ENCODE measurements at regions not wholly inside any gene's neighbourhood (a gene's known extent, or its start where the extent isn't known, plus 50 kb on each side); places are given as distances from the start of the nearest gene placed in this dataset.

DNA sequence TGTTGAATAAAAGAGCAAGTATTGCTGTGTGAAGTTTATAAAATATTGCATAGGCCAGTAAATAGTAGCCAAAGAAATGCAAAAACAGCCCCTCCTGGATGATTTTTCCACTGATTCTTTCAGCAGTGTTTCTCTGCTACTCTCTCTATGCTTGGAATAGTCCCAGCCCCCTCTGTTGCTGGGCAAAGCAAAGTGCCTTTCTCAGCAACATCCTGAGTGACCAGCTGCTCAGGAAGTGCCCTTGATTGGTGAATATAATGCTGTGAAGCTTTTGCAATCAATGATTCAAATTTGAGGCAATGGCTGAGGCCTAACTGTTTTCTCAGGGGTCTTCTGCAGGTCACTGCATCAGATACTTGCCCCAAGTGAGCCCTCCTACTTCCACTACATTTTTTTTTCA, 656.7 kb downstream of the ZNF674 start:
- TF ChIP-seq, protein P1, sequence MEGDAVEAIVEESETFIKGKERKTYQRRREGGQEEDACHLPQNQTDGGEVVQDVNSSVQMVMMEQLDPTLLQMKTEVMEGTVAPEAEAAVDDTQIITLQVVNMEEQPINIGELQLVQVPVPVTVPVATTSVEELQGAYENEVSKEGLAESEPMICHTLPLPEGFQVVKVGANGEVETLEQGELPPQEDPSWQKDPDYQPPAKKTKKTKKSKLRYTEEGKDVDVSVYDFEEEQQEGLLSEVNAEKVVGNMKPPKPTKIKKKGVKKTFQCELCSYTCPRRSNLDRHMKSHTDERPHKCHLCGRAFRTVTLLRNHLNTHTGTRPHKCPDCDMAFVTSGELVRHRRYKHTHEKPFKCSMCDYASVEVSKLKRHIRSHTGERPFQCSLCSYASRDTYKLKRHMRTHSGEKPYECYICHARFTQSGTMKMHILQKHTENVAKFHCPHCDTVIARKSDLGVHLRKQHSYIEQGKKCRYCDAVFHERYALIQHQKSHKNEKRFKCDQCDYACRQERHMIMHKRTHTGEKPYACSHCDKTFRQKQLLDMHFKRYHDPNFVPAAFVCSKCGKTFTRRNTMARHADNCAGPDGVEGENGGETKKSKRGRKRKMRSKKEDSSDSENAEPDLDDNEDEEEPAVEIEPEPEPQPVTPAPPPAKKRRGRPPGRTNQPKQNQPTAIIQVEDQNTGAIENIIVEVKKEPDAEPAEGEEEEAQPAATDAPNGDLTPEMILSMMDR (IDR thresholded peaks at IDR 0.05) = no peak
- no peak for TF ChIP-seq POLR2A (IDR thresholded peaks at IDR 0.05)
